ENCODE measurements at regions not wholly inside any gene's neighbourhood (a gene's known extent, or its start where the extent isn't known, plus 50 kb on each side); places are given as distances from the start of the nearest gene placed in this dataset.

GRCh38 chr12:97752129-97752528 lies 289.5 kb downstream of the RMST start:
- peak; percentile 5 for DNase-seq (ENCODE audit: low read depth)
- TF ChIP-seq CTCF (IDR thresholded peaks at IDR 0.05; ENCODE audit: insufficient read depth, low read length, poor library complexity, severe bottlenecking): no peak
- no peaks in the 10 kb centered on the region for H3K36me3 ChIP-seq (ENCODE audit: control insufficient read depth, insufficient read depth, low read length)
- H3K4me3 ChIP-seq (ENCODE audit: low read depth, low read length): no peak overlapping the region
- H3K27me3 ChIP-seq (ENCODE audit: control insufficient read depth, insufficient read depth, low read length): no peaks in the 10 kb centered on the region

- no peak for TF ChIP-seq CTCF (IDR thresholded peaks at IDR 0.05; ENCODE audit: insufficient read depth, low read length, poor library complexity, severe bottlenecking)
- H3K27me3 ChIP-seq (ENCODE audit: control insufficient read depth, insufficient read depth, low read length): no peaks in the 10 kb centered on the region
- H3K4me3 ChIP-seq (ENCODE audit: low read depth, low read length): no peak overlapping the region
- DNase-seq (ENCODE audit: low read depth): no peak
- H3K36me3 ChIP-seq (ENCODE audit: control insufficient read depth, insufficient read depth, low read length): no peaks in the 10 kb centered on the region
These were observed 290.7 kb downstream of the RMST start for GRCh38 chr12:97753332-97753731.

DNA sequence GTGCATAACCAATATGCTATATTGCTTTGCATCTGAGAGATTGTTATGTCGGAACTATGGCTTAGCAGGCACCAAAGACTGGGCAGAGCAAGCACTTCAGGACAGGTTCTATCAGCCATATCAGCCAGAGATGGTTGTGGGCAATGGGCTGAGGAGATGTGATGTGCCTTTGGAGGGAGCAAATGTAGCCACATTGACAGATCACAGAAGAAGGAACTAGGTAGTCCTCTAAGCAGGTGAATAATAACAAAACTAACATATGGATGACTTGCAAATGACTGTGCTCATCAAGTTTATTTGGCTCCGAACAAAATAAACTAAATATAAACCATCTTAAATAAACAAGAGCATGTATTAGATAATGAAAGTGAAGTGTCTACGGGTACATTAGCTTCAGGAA lies 291.7 kb downstream of the RMST start:
- no peak for DNase-seq (ENCODE audit: low read depth)
- no peak for TF ChIP-seq CTCF (IDR thresholded peaks at IDR 0.05; ENCODE audit: insufficient read depth, low read length, poor library complexity, severe bottlenecking)
- H3K4me3 ChIP-seq (ENCODE audit: low read depth, low read length): no peak overlapping the region
- no peaks in the 10 kb centered on the region for H3K36me3 ChIP-seq (ENCODE audit: control insufficient read depth, insufficient read depth, low read length)
- H3K27me3 ChIP-seq (ENCODE audit: control insufficient read depth, insufficient read depth, low read length): no peaks in the 10 kb centered on the region

- H3K36me3 ChIP-seq (ENCODE audit: control insufficient read depth, insufficient read depth, low read length): no peaks in the 10 kb centered on the region
- no peak overlapping the region for H3K4me3 ChIP-seq (ENCODE audit: low read depth, low read length)
- H3K27me3 ChIP-seq (ENCODE audit: control insufficient read depth, insufficient read depth, low read length): no peaks in the 10 kb centered on the region
- DNase-seq (ENCODE audit: low read depth): no peak
- TF ChIP-seq CTCF (IDR thresholded peaks at IDR 0.05; ENCODE audit: insufficient read depth, low read length, poor library complexity, severe bottlenecking): no peak
These were observed 293.6 kb downstream of the RMST start for GRCh38 chr12:97756066-97756666.

DNA sequence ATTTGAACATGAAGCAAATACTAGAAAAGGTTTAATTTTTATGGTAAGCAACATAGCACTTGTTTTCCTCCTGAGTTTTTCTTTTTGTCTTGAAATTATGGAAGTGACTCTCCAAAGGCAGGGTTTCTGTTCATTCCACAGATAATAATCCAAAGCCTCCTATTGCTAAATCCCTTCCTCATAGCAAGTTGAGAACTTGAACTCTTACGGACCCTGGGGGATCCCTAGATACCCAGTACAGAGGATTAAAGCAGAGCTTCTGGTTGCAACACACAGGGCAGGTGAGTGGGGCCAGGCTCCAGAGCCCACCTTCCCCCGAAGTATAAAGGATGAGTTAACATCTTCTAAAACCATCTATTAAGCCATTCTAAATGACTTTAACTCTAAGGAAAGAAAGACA lies 294.1 kb downstream of the RMST start:
- H3K36me3 ChIP-seq (ENCODE audit: control insufficient read depth, insufficient read depth, low read length): no peaks in the 10 kb centered on the region
- no peak overlapping the region for H3K4me3 ChIP-seq (ENCODE audit: low read depth, low read length)
- no peak for DNase-seq (ENCODE audit: low read depth)
- no peaks in the 10 kb centered on the region for H3K27me3 ChIP-seq (ENCODE audit: control insufficient read depth, insufficient read depth, low read length)
- no peak for TF ChIP-seq CTCF (IDR thresholded peaks at IDR 0.05; ENCODE audit: insufficient read depth, low read length, poor library complexity, severe bottlenecking)

DNA sequence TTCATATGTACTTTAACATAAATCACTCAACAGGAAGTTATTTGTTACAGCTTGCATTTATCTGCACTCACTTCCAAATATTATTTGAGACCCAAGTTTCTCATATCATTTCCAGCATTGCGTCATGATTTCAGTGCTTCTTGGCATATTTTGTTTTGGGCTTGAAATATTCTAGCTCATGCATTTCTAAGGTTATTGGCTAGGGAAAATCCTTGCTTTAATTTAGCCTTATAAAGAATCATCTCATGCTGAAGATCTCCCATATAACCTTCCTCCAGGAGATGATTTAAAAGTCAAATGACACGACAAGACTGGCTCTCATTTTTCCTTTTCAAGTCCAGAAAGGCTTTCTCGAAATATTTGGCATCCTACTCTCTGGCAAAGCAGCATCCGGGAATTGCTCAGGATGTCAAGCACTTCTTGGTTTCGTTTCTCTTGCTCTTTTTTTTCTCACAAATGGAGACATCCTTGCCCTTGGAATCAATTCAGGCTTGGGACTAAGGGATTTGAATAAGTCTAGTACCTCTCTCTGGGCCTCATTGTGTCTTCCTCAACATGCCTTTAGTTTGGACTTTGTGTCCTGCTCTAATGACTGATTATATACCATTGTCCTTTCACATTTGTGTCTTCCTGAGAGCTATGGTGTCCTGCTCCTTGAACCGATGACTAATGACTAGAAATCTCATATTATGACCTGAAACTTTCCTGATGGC lies 295.0 kb downstream of the RMST start:
- Histone ChIP-seq H3K27me3 (ENCODE audit: control insufficient read depth, insufficient read depth, low read length) (no peaks in the 10 kb centered on the region), H3K36me3 (ENCODE audit: control insufficient read depth, insufficient read depth, low read length) (no peaks in the 10 kb centered on the region), H3K4me3 (ENCODE audit: low read depth, low read length) (no peak overlapping the region)
- no peak for DNase-seq (ENCODE audit: low read depth)
- TF ChIP-seq CTCF (IDR thresholded peaks at IDR 0.05; ENCODE audit: insufficient read depth, low read length, poor library complexity, severe bottlenecking): no peak

Data from kidney epithelial cell (primary cell).